Activated naive CD8-positive, alpha-beta T cell (primary cell): ENCODE measurements at regions not wholly inside any gene's neighbourhood (a gene's known extent, or its start where the extent isn't known, plus 50 kb on each side); places are given as distances from the start of the nearest gene placed in this dataset.

Experiments used
- H3K27ac Mint-ChIP-seq: one replicate; pipeline ENCODE4 v1.8.0; 2021; ENCODE audit warnings: mixed read lengths
- H3K27me3 Mint-ChIP-seq: one replicate; pipeline ENCODE4 v1.8.0; 2021; ENCODE audit warnings: mixed read lengths
- H3K36me3 Mint-ChIP-seq: one replicate; pipeline ENCODE4 v1.8.0; 2021; ENCODE audit warnings: mixed read lengths
- H3K4me1 Mint-ChIP-seq: one replicate; pipeline ENCODE4 v1.8.0; 2021; ENCODE audit warnings: low read depth, mixed read lengths
- H3K4me3 Mint-ChIP-seq: one replicate; pipeline ENCODE4 v1.8.0; 2021; ENCODE audit warnings: mild to moderate bottlenecking, mixed read lengths
- H3K9me3 Mint-ChIP-seq: one replicate; pipeline ENCODE4 v1.8.0; 2021; ENCODE audit warnings: low read depth, mixed read lengths

GRCh38 chr3:72055436-72055835 is 270.5 kb upstream of the PROK2 start:
- H3K27ac Mint-ChIP-seq, result no peak overlapping the region
- no peaks in the 10 kb centered on the region for H3K36me3 Mint-ChIP-seq
- no peaks in the 10 kb centered on the region for H3K27me3 Mint-ChIP-seq
- H3K9me3 Mint-ChIP-seq, result no peaks in the 10 kb centered on the region
- peaks cover 2% of the 10 kb centered on the region for H3K4me1 Mint-ChIP-seq
- no peak overlapping the region for H3K4me3 Mint-ChIP-seq

- Mint-ChIP-seq H3K4me3 (no peak overlapping the region), H3K4me1 (no peaks in the 10 kb centered on the region), H3K27ac (no peak overlapping the region), H3K9me3 (no peaks in the 10 kb centered on the region), H3K27me3 (no peaks in the 10 kb centered on the region), H3K36me3 (no peaks in the 10 kb centered on the region)
Observed at GRCh38 chr3:72054976-72055375, 270.0 kb upstream of the PROK2 start.

- no peaks in the 10 kb centered on the region for H3K27me3 Mint-ChIP-seq
- no peaks in the 10 kb centered on the region for H3K4me1 Mint-ChIP-seq
- no peak overlapping the region for H3K4me3 Mint-ChIP-seq
- H3K27ac Mint-ChIP-seq, result no peak overlapping the region
- no peaks in the 10 kb centered on the region for H3K9me3 Mint-ChIP-seq
- H3K36me3 Mint-ChIP-seq, result no peaks in the 10 kb centered on the region
Observed at GRCh38 chr3:72052841-72053409, 268.0 kb upstream of the PROK2 start.

- Mint-ChIP-seq H3K9me3 (no peaks in the 10 kb centered on the region), H3K36me3 (no peaks in the 10 kb centered on the region), H3K27me3 (no peaks in the 10 kb centered on the region), H3K27ac (no peak overlapping the region), H3K4me1 (no peaks in the 10 kb centered on the region), H3K4me3 (no peak overlapping the region)
Observed at GRCh38 chr3:72050771-72051170, 265.8 kb upstream of the PROK2 start.

GRCh38 chr3:72050048-72050632 is 265.2 kb upstream of the PROK2 start:
- no peaks in the 10 kb centered on the region for H3K36me3 Mint-ChIP-seq
- no peaks in the 10 kb centered on the region for H3K27me3 Mint-ChIP-seq
- no peak overlapping the region for H3K27ac Mint-ChIP-seq

GRCh38 chr3:72049300-72049699 is 264.4 kb upstream of the PROK2 start:
- Mint-ChIP-seq H3K36me3 (no peaks in the 10 kb centered on the region), H3K4me1 (no peaks in the 10 kb centered on the region), H3K27ac (no peak overlapping the region), H3K4me3 (no peak overlapping the region), H3K27me3 (no peaks in the 10 kb centered on the region), H3K9me3 (no peaks in the 10 kb centered on the region)

More at GRCh38 chr3:72050048-72050632, 265.2 kb upstream of the PROK2 start:
- no peaks in the 10 kb centered on the region for H3K9me3 Mint-ChIP-seq
- no peaks in the 10 kb centered on the region for H3K4me1 Mint-ChIP-seq
- no peak overlapping the region for H3K4me3 Mint-ChIP-seq

- no peaks in the 10 kb centered on the region for H3K27me3 Mint-ChIP-seq
- H3K4me3 Mint-ChIP-seq, result no peak overlapping the region
- no peak overlapping the region for H3K27ac Mint-ChIP-seq
- no peaks in the 10 kb centered on the region for H3K9me3 Mint-ChIP-seq
- no peaks in the 10 kb centered on the region for H3K4me1 Mint-ChIP-seq
- no peaks in the 10 kb centered on the region for H3K36me3 Mint-ChIP-seq
Observed at GRCh38 chr3:72048873-72049272, 263.9 kb upstream of the PROK2 start.

GRCh38 chr3:72047221-72047871 is 262.4 kb upstream of the PROK2 start:
- H3K27me3 Mint-ChIP-seq, result no peaks in the 10 kb centered on the region
- H3K36me3 Mint-ChIP-seq, result no peaks in the 10 kb centered on the region
- no peaks in the 10 kb centered on the region for H3K4me1 Mint-ChIP-seq
- H3K27ac Mint-ChIP-seq, result no peak overlapping the region
- no peaks in the 10 kb centered on the region for H3K9me3 Mint-ChIP-seq
- H3K4me3 Mint-ChIP-seq, result no peak overlapping the region

GRCh38 chr3:72044231-72044855 is 259.4 kb upstream of the PROK2 start:
- Mint-ChIP-seq H3K4me1 (no peaks in the 10 kb centered on the region), H3K27ac (no peak overlapping the region), H3K27me3 (peaks cover 4% of the 10 kb centered on the region), H3K36me3 (no peaks in the 10 kb centered on the region), H3K4me3 (no peak overlapping the region), H3K9me3 (no peaks in the 10 kb centered on the region)

- H3K4me3 Mint-ChIP-seq, result no peak overlapping the region
- H3K27ac Mint-ChIP-seq, result no peak overlapping the region
- no peaks in the 10 kb centered on the region for H3K9me3 Mint-ChIP-seq
Observed at GRCh38 chr3:72043204-72044133, 258.5 kb upstream of the PROK2 start.

GRCh38 chr3:72042397-72043203 is 257.7 kb upstream of the PROK2 start:
- no peaks in the 10 kb centered on the region for H3K4me1 Mint-ChIP-seq
- no peaks in the 10 kb centered on the region for H3K9me3 Mint-ChIP-seq
- H3K27me3 Mint-ChIP-seq, result peaks cover 13% of the 10 kb centered on the region
- no peak overlapping the region for H3K4me3 Mint-ChIP-seq
- no peak overlapping the region for H3K27ac Mint-ChIP-seq
- H3K36me3 Mint-ChIP-seq, result no peaks in the 10 kb centered on the region

More at GRCh38 chr3:72043204-72044133, 258.5 kb upstream of the PROK2 start:
- H3K36me3 Mint-ChIP-seq, result no peaks in the 10 kb centered on the region
- H3K4me1 Mint-ChIP-seq, result no peaks in the 10 kb centered on the region
- H3K27me3 Mint-ChIP-seq, result peaks cover 8% of the 10 kb centered on the region

- Mint-ChIP-seq H3K4me3 (no peak overlapping the region), H3K27ac (no peak overlapping the region), H3K4me1 (no peaks in the 10 kb centered on the region), H3K9me3 (no peaks in the 10 kb centered on the region), H3K36me3 (no peaks in the 10 kb centered on the region), H3K27me3 (peaks cover 16% of the 10 kb centered on the region)
Observed at GRCh38 chr3:72041511-72041910, 256.6 kb upstream of the PROK2 start.

GRCh38 chr3:72041076-72041475 is 256.1 kb upstream of the PROK2 start:
- no peak overlapping the region for H3K4me3 Mint-ChIP-seq
- H3K27me3 Mint-ChIP-seq, result peaks cover 16% of the 10 kb centered on the region
- H3K27ac Mint-ChIP-seq, result no peak overlapping the region
- H3K36me3 Mint-ChIP-seq, result no peaks in the 10 kb centered on the region
- no peaks in the 10 kb centered on the region for H3K4me1 Mint-ChIP-seq
- no peaks in the 10 kb centered on the region for H3K9me3 Mint-ChIP-seq

GRCh38 chr3:72039677-72040076 is 254.7 kb upstream of the PROK2 start:
- Mint-ChIP-seq H3K4me3 (no peak overlapping the region), H3K27ac (no peak overlapping the region)

More at GRCh38 chr3:72039677-72040076, 254.7 kb upstream of the PROK2 start:
- no peaks in the 10 kb centered on the region for H3K36me3 Mint-ChIP-seq
- H3K4me1 Mint-ChIP-seq, result no peaks in the 10 kb centered on the region
- no peaks in the 10 kb centered on the region for H3K9me3 Mint-ChIP-seq
- H3K27me3 Mint-ChIP-seq, result peaks cover 19% of the 10 kb centered on the region
